ENCODE measurements at regions not wholly inside any gene's neighbourhood (a gene's known extent, or its start where the extent isn't known, plus 50 kb on each side); places are given as distances from the start of the nearest gene placed in this dataset.

DNA sequence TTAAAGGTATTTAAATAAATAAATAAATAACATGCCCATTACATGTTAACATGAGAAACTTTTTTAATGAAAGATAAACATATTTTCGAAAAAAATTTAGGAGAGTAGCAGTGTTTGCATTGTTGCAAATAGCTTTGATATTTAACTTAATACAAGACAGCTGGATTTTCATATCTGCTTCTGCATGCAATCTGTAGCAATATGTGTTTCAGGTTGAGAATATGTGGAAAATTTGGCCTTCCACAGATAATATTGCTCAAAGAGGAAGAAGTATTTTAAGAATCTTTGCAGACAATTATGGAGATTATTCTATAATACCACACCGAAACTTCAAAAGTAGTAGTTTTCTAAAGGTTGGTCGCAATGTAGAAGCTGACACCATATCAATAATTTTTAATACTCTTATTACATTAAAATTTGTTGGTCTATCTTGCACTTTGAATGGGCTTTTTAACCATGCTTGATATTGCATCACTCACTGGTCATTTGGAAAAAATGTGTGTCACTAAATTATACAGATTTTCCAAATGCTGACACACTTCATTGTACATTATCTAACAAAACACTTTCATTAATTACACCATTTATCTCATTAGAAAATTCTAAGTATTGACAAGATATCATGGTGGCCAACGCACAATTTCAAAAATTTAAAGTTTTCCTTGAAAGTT is 229.8 kb upstream of the HDAC9 start:
- TF ChIP-seq CREB1 (CRISPR knock-in tag; IDR thresholded peaks at IDR 0.05; ENCODE audit: low read depth) = no peak
- TF ChIP-seq EZH2 (IDR thresholded peaks at IDR 0.05; ENCODE audit: low read depth, unreplicated experiment) = no peak
- no peak for TF ChIP-seq CTCF (conservative IDR thresholded peaks at IDR 0.05; ENCODE audit: low read depth in 2 of 2)
- no peak for TF ChIP-seq POLR2AphosphoS5 (IDR thresholded peaks at IDR 0.05; ENCODE audit: low read depth)
- TF ChIP-seq, protein P1, sequence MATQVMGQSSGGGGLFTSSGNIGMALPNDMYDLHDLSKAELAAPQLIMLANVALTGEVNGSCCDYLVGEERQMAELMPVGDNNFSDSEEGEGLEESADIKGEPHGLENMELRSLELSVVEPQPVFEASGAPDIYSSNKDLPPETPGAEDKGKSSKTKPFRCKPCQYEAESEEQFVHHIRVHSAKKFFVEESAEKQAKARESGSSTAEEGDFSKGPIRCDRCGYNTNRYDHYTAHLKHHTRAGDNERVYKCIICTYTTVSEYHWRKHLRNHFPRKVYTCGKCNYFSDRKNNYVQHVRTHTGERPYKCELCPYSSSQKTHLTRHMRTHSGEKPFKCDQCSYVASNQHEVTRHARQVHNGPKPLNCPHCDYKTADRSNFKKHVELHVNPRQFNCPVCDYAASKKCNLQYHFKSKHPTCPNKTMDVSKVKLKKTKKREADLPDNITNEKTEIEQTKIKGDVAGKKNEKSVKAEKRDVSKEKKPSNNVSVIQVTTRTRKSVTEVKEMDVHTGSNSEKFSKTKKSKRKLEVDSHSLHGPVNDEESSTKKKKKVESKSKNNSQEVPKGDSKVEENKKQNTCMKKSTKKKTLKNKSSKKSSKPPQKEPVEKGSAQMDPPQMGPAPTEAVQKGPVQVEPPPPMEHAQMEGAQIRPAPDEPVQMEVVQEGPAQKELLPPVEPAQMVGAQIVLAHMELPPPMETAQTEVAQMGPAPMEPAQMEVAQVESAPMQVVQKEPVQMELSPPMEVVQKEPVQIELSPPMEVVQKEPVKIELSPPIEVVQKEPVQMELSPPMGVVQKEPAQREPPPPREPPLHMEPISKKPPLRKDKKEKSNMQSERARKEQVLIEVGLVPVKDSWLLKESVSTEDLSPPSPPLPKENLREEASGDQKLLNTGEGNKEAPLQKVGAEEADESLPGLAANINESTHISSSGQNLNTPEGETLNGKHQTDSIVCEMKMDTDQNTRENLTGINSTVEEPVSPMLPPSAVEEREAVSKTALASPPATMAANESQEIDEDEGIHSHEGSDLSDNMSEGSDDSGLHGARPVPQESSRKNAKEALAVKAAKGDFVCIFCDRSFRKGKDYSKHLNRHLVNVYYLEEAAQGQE (IDR thresholded peaks at IDR 0.05; ENCODE audit: unreplicated experiment) = no peak
- TF ChIP-seq EZH2phosphoT487 (IDR thresholded peaks at IDR 0.05; ENCODE audit: unreplicated experiment) = no peak

Measured in GM23338 (cell line).